Erythroblast (primary cell): ENCODE measurements at regions not wholly inside any gene's neighbourhood (a gene's known extent, or its start where the extent isn't known, plus 50 kb on each side); places are given as distances from the start of the nearest gene placed in this dataset.

Source experiments
- GATA1 ChIP-seq: IDR thresholded peaks from 2 replicates; pipeline ENCODE4 v1.6.1; 2011; ENCODE audit warnings: low read depth, mild to moderate bottlenecking, control low read depth, low read length, moderate library complexity
- POLR2A ChIP-seq: IDR thresholded peaks from 2 replicates; pipeline ENCODE4 v1.6.1; 2011; ENCODE audit warnings: mild to moderate bottlenecking, low read length

- TF ChIP-seq POLR2A (no peak), GATA1 (no peak)
These were observed 227.3 kb upstream of the USP15 start for GRCh38 chr12:62032870-62033269.
